A549 (cell line): ENCODE measurements at regions not wholly inside any gene's neighbourhood (a gene's known extent, or its start where the extent isn't known, plus 50 kb on each side); places are given as distances from the start of the nearest gene placed in this dataset.

ENCODE experiments used
- ATOH8 ChIP-seq: fragments of 250-450 bp; sonication (Bioruptor Pico); IDR thresholded peaks from 2 replicates; pipeline ENCODE4 v1.5.0; 2020; ENCODE audit warnings: low read depth, mild to moderate bottlenecking, moderate library complexity
- RAD21 ChIP-seq, 2 experiments: fragments of >200 bp in 1 of 2; sonication (Bioruptor Twin) in 1 of 2; formaldehyde crosslinking in 1 of 2; IDR thresholded peaks in 1 of 2; conservative IDR thresholded peaks in 1 of 2; 2 replicates in 1 of 2; 3 replicates in 1 of 2; pipeline ENCODE4 v1.6.1; 2012 to 2018; ENCODE audit warnings: inconsistent platforms in 1 of 2
- RCOR1 ChIP-seq: fragments of 150-350 bp; IDR thresholded peaks from 2 replicates; pipeline ENCODE4 v1.6.1; 2014; ENCODE audit warnings: antibody characterized with exemption, low read length, low read depth

- TF ChIP-seq RAD21 (conservative IDR thresholded peaks at IDR 0.05 in 1 of 2, IDR thresholded peaks at IDR 0.05 in 1 of 2): no peak
- no peak for TF ChIP-seq RCOR1
- TF ChIP-seq ATOH8 (CRISPR knock-in tag): no peak
These were observed 240.1 kb upstream of the ADGRL2 start for GRCh38 chr1:81560629-81561028.
